HG03175 (cell line): ENCODE measurements at regions not wholly inside any gene's neighbourhood (a gene's known extent, or its start where the extent isn't known, plus 50 kb on each side); places are given as distances from the start of the nearest gene placed in this dataset.
"Not testable (repeated sequence)": the region's sequence is repeated elsewhere in the genome, so short reads cannot be mapped to it uniquely, and the experiment has no call there.

Source experiments
- ATAC-seq: cut with Tn5 transposase; IDR thresholded peaks from one replicate; pipeline ENCODE4 v1.9.1; 2021; ENCODE audit warnings: mild to moderate bottlenecking, moderate library complexity; ENCODE audit not compliant: unreplicated experiment

DNA sequence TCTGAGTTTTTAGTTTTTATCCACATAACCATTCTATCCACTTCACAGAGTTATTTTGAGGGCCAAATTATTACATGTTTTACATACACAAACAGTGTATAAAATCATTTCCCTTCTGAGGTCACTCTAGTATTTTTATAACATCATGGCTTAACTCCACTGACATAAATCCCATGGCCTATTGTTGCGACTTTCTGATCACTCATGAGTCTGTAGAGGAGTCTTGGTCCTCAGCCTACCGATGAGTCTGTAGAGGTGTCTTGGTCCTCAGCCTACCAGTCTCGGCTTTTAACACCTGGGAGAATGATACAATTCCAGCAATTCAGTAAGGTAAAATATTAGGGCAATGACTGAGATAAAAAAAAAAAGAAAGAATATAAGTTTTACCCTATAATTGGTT is 483.7 kb downstream of the USP25 start:
- ATAC-seq = no peak

DNA sequence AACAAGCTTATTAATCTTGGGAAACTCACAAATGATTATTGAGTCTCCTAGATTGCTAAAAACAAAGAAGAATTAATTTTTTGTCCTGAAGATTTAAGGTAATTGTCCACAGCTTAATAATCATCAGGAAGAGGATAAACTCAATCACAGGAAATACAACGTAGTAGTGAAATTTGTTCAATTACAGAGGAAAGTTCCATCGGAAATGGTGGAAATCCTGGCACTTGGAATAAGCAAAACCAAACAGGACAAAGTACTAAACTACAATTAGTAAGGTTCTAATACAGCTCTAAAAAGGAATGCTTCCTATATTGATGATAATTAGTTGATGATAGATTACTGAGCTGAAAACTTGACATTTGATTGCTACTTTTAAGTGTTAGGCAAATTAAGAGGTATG is 485.4 kb downstream of the USP25 start:
- ATAC-seq = no peak

DNA sequence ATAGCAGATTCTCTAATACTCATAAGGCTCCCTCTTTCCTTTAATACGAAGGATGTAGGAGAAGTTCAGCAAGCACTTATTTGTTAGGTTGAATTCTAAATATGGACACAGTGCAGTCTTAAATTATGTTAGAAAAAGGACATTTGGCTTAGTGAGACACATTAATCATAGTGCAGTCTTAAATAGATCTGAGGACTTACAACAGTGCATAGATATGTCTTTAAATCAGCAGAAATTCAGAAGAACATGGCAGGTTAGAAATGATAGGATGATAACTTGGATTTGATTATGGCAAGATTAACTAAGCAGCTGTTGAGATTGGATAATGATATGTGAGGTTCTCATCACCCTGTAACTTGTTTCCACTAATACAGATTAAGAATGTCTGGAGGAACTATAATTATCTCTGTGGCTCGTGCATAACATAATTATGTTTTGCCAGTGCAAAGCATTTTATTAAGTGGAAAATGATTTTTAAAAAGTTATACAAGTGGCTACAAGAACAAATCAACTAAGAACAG is 485.9 kb downstream of the USP25 start:
- no peak for ATAC-seq

DNA sequence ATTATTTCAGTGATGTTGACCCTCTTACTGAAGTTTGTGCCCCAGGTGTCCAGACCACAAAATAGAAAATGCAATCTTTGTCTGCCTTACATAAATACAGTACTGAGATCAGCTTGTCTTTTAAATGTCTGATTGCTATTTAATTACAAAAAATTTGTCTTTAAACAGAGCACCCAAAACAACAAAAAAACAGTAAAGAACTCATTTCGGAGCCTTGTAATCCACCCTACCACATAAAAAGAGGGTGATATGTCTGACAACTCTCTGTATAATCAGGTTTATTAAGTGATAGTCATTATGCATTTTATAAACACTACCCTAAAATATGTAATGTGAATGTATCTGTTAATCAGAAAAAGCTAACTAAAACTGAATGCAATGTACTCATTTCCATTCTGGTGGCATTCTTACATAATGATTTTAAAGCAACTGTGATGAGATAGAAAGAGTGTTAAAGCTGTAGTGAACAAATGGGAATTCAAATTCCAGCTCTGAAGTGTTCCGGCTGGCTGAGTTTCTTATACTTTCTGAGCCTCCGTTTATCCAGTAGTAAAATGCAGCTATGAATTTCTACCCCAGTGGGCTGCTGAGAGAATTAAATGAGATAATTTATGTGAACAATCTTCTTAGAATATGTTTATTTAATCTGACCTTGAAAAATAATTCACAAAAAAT is 486.6 kb downstream of the USP25 start:
- no peak for ATAC-seq

DNA sequence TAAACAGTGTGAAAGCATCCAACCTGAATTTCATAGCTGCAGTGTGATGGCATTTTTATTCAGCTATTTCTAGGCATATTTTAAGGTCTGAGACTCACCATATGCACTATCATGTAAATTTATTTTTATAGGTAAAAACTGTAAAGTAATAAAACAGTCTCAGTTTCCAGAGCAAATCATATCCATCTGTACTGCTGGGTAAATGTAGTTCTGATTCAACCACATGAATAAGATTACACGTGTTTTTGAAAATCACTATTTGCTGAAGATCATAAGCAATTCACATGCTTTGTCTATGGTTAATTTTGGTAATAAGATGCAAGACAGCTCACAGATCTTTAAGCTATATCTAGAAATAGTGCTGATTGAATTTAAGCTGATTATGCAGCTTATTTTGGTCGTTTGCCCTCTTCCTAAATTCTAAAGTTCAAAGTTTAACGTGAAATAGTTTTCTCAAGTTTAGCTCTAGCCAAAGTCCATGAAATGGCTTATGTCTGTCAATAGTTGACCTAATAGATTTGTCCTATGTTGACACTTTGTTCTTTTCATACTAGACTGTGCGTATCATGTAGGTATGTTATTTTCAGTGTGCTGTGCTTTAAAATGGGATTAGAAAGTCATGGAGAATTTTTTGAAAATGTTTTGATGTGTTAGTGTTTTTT is 489.0 kb downstream of the USP25 start:
- no peak for ATAC-seq

GRCh38 chr21:16224756-16225155 is 495.0 kb downstream of the USP25 start:
- not testable (repeated sequence) for ATAC-seq

DNA sequence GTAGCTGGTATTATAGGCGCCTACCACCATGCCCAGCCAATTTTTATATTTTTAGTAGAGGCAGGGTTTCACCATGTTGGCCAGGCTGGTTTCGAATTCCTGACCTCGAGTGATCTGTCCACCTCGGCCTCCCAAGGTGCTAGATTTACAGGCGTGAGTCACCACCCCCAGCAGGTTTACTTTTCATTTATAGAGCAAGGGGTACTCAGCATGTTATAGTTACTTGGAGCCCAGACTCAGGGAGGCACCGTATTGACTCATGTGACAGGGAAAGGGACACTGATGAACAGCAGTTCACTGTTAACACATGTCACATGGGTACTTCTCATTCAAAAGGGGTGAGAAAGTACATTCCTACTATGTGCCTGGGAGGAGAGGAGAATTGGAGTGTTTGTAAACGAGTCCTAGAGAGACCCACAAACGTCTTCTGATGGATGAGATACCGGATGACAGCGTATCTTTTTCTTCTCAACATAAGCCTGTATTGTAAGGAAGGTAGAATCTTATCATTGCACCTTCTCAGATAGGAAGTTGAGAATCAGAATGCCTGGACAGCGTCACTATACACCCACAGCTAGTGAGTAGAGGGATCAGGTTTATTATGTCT is 510.0 kb downstream of the USP25 start:
- ATAC-seq = no peak

DNA sequence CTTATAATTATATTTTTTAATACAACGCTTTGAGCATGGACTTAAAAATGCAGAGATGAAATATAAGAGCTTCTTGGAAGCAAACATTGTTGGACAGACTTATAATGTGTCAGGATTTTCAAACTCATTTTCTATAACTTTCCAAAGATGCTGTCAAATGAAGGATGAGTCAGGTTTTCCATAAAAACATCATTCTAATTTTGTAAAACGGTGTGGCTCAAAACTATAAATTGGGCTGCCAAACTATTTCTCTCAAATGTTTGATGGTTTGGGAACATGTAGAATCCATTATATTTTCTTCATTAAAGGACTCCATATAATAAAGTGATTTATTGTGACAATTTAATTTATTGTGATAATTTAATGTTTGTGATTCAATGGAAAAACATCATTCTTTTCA is 511.2 kb downstream of the USP25 start:
- ATAC-seq = no peak

DNA sequence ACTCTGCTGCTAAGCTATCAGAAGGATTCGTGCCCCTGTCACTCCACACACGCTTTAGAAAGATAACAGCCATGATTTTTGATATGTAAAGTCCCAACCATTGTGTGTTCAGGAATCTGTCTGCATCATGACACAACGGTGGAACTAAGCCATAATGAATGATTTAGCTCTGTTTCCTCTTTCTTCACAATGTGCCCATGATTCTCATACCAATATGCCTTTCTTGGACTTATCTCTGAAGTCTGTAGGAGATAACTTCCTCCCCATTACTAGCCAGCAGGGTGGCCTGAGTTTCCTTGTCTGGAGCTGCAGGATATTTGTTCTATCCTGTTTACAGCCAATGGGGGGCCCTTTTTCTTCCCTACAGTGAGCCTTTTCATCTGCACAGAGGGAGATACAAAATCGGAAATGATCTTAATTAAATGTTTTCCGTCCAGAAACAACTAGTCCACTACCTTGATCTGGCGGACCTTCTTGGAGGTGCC is 511.7 kb downstream of the USP25 start:
- ATAC-seq = no peak

DNA sequence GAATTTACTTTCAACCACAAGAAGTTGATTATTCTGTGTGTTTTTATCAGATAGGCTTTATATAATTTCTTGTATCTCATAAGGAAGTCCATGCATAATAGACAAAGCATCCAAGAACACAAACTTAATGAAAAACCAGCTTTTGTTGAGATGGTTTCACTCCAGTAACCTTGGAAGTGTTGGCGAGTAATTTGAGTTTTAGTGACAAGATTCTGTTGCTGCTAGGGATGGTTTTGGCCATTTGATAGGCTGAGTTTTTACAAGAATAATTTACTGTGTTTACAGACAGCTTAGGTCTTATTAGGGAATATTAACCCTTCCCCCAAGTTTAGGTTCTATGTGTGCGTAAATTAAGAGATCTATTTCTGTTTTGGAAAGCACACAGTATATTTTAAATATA is 513.6 kb downstream of the USP25 start:
- no peak for ATAC-seq

- no peak for ATAC-seq
These were observed 518.9 kb downstream of the USP25 start for GRCh38 chr21:16248705-16249104.

DNA sequence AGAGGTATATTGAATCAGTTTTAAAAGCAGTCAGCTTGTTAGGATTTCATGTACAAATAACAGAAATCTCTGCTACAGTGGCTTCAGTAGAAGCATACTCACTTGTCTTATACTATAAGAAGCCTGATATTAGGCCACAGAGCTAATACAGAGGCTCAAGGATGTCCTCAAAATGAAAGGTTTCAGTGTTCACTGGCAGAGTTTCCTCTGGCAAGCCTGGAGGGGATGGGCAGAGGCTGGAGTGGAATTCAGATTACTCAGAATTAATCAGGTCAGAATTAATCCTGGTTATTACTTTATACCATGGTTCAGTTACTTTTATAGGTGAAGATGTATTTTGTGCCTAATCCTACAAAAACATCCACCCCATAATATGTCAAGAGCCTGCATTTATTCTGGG is 520.5 kb downstream of the USP25 start:
- no peak for ATAC-seq

DNA sequence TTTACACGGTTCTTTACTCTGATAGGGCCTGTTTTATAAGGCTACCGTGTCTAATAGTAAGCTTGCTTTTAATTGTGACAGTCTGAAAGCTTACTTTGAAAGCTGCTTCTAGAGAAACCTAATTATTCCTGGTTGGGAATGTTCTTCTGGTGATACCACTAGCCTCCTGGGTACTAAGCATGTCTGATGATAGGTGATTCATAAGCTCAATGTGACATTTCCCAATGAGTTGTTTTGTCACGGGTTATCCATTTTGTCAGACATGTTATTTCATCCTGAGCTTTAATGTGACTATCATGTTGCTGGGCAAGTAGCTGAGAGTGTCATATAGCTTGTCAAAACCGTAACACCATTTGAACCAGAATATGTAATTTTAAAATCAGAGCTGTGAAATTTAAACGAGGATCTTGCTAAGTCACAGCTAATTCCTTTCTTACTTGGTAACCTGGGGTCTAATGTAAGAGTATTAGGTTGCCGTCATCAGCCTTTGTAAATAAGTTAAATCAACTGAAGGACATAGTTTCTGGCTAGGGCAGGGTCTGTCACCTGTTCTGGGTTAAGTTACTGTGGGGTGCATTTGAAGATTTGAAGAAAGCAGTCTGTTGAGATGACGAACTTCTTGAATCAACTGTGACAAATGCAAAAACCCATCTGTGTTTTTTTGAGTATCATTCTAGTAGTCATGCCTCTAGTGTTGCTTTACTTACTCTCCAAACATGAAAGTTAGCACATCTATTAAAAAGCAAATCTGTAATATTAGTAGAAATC is 529.2 kb downstream of the USP25 start:
- ATAC-seq = no peak

DNA sequence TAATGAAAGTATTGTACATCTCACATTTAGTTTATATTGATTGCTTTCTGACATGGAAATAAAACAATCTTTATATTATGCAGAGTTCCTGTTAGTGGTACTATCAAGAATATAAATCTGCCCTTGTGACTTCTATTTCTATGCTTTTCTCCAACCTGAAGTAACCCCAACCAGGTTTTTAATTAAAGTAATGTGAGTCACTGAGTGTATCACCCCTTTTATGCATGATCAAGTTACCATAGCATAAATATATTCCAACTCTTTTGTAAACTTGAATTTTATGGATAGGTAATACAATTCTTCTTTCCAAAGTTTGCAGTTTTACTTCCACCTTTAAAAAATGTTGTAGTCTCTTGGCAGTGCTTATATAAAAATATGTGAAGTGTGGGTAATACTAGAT is 532.3 kb downstream of the USP25 start:
- no peak for ATAC-seq

GRCh38 chr21:16264319-16264718 is 534.5 kb downstream of the USP25 start:
- no peak for ATAC-seq

- no peak for ATAC-seq
These were observed 539.7 kb downstream of the USP25 start for GRCh38 chr21:16269476-16269875.

DNA sequence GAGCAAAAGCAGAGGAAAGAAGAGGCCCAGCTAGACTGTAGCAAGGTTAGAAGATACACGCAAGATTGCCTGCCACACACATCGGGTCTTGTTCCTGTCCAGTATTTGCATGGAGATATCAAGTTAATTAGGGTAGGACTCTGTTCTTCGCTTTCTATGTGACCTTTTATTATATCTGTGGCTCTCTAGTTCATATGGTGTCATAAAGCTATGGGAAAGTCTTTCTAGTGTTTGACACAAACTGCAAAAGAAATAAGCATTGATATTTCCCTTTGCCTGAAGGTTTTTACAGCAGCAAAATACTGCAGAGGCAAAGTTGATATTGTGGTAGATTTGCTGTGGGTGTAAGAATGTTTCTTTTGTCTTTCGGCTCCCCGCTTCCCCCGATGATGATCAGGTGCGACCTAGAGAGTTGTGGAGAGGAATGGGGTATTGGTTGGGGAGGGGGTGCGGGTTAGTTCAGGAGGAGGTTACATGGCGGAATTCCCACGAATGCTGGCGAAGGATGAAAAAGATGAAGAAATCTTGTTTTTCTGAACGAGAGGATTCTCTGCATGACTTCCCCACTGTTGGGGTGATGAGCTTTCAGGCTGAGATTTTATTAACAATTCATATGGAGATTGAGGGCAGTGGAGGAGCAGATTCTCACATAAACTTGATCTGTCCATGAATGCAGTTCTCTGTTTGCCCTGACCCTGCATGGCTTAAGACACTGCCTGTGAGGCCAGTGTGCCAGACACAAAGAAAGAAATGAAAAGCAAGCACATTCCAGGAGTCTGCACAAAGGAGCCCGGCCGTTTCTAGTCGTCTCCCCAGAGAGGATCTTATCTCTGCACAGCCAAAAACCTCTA is 550.2 kb downstream of the USP25 start:
- no peak for ATAC-seq

DNA sequence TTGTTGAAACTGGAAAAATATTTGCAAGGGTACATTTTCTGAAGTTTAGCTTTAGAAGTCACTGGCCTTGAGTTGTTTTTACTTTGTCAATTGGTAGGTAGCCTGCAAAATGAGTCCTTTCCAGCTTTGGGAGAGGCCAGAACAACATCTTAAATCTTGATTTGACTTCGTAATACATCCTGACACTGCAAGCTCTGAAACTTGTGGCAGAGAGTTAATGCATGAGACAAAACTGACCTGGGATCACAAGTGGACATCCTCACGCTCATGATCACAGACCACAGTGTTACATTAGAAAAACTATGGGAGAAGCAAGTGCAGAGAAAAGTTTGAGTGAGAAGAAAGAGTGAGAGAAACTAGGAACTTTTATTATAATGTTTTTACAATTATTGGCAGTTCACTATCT is 550.9 kb downstream of the USP25 start:
- no peak for ATAC-seq

- ATAC-seq = no peak
These were observed 553.7 kb downstream of the USP25 start for GRCh38 chr21:16283516-16283915.

- ATAC-seq = no peak
These were observed 555.9 kb downstream of the USP25 start for GRCh38 chr21:16285605-16286126.
